Glutamatergic neuron (in vitro differentiated cells): ENCODE measurements at regions not wholly inside any gene's neighbourhood (a gene's known extent, or its start where the extent isn't known, plus 50 kb on each side); places are given as distances from the start of the nearest gene placed in this dataset.

ENCODE experiments used
- DNase-seq: peaks from one replicate; pipeline ENCODE4 v3.0.0; 2022
- H3K27ac Mint-ChIP-seq: one replicate; pipeline ENCODE4 v1.8.0; 2020; ENCODE audit warnings: mild to moderate bottlenecking, mixed read lengths, inconsistent platforms; ENCODE audit not compliant: unreplicated experiment
- H3K27me3 Mint-ChIP-seq: one replicate; pipeline ENCODE4 v1.8.0; 2020; ENCODE audit warnings: mild to moderate bottlenecking, moderate library complexity, mixed read lengths, inconsistent platforms; ENCODE audit not compliant: unreplicated experiment
- H3K36me3 Mint-ChIP-seq: one replicate; pipeline ENCODE4 v1.8.0; 2020; ENCODE audit warnings: mild to moderate bottlenecking, mixed read lengths, inconsistent platforms; ENCODE audit not compliant: unreplicated experiment
- H3K4me1 Mint-ChIP-seq: one replicate; pipeline ENCODE4 v1.8.0; 2020; ENCODE audit warnings: mild to moderate bottlenecking, low read depth, mixed read lengths, inconsistent platforms; ENCODE audit not compliant: unreplicated experiment
- H3K4me3 Mint-ChIP-seq: one replicate; pipeline ENCODE4 v1.8.0; 2020; ENCODE audit warnings: mild to moderate bottlenecking, mixed read lengths, inconsistent platforms; ENCODE audit not compliant: unreplicated experiment
- H3K9me3 Mint-ChIP-seq: one replicate; pipeline ENCODE4 v1.8.0; 2020; ENCODE audit warnings: mild to moderate bottlenecking, moderate library complexity, mixed read lengths, inconsistent platforms; ENCODE audit not compliant: unreplicated experiment
- CTCF ChIP-seq: fragments of 200-600 bp; sonication (generic); IDR thresholded peaks from one replicate; pipeline ENCODE4 v1.5.0; 2021; ENCODE audit not compliant: partially characterized antibody, unreplicated experiment

- no peak for DNase-seq
- no peak for TF ChIP-seq CTCF
- Mint-ChIP-seq H3K36me3 (no peaks in the 10 kb centered on the region), H3K27ac (no peak overlapping the region), H3K4me3 (no peak overlapping the region), H3K4me1 (no peaks in the 10 kb centered on the region), H3K9me3 (no peaks in the 10 kb centered on the region), H3K27me3 (peaks cover 1% of the 10 kb centered on the region)
These were observed 1616.2 kb upstream of the SPRY2 start for GRCh38 chr13:81957121-81957520.

GRCh38 chr13:81929988-81930387, 1589.1 kb upstream of the SPRY2 start:
- H3K4me3 Mint-ChIP-seq = no peak overlapping the region
- H3K4me1 Mint-ChIP-seq = no peaks in the 10 kb centered on the region
- no peaks in the 10 kb centered on the region for H3K9me3 Mint-ChIP-seq
- H3K27ac Mint-ChIP-seq = no peak overlapping the region
- no peak for DNase-seq
- no peaks in the 10 kb centered on the region for H3K36me3 Mint-ChIP-seq
- peaks cover 2% of the 10 kb centered on the region for H3K27me3 Mint-ChIP-seq
- peak; percentile 36 for TF ChIP-seq CTCF

- H3K36me3 Mint-ChIP-seq = no peaks in the 10 kb centered on the region
- H3K27me3 Mint-ChIP-seq = no peaks in the 10 kb centered on the region
- H3K27ac Mint-ChIP-seq = no peak overlapping the region
- no peak overlapping the region for H3K4me3 Mint-ChIP-seq
- no peaks in the 10 kb centered on the region for H3K4me1 Mint-ChIP-seq
- DNase-seq = no peak
- peak; percentile 34 for TF ChIP-seq CTCF
- H3K9me3 Mint-ChIP-seq = no peaks in the 10 kb centered on the region
These were observed 1586.4 kb upstream of the SPRY2 start for GRCh38 chr13:81927347-81927746.

- H3K4me1 Mint-ChIP-seq = no peaks in the 10 kb centered on the region
- no peak for DNase-seq
- H3K36me3 Mint-ChIP-seq = no peaks in the 10 kb centered on the region
- H3K27me3 Mint-ChIP-seq = no peaks in the 10 kb centered on the region
- H3K27ac Mint-ChIP-seq = no peak overlapping the region
- no peaks in the 10 kb centered on the region for H3K9me3 Mint-ChIP-seq
- no peak overlapping the region for H3K4me3 Mint-ChIP-seq
- no peak for TF ChIP-seq CTCF
These were observed 1576.9 kb upstream of the SPRY2 start for GRCh38 chr13:81917810-81918209.

GRCh38 chr13:81916461-81916860, 1575.5 kb upstream of the SPRY2 start:
- no peak for DNase-seq
- Mint-ChIP-seq H3K9me3 (no peaks in the 10 kb centered on the region), H3K27ac (no peak overlapping the region), H3K4me1 (no peaks in the 10 kb centered on the region), H3K36me3 (no peaks in the 10 kb centered on the region), H3K27me3 (no peaks in the 10 kb centered on the region), H3K4me3 (no peak overlapping the region)
- no peak for TF ChIP-seq CTCF
